Left ventricle myocardium inferior (tissue), 1 donor: ENCODE measurements at regions not wholly inside any gene's neighbourhood (a gene's known extent, or its start where the extent isn't known, plus 50 kb on each side); places are given as distances from the start of the nearest gene placed in this dataset.

Source experiments
- DNase-seq: peaks from one replicate; pipeline ENCODE4 v3.0.0-alpha.2; 2020
- H3K27ac ChIP-seq: fragments of 200-600 bp; replicated peaks from 2 replicates; pipeline ENCODE4 v1.8.0; 2021
- H3K27me3 ChIP-seq: fragments of 200-600 bp; 2 replicates; pipeline ENCODE4 v1.8.0; 2021; ENCODE audit warnings: low read depth
- H3K36me3 ChIP-seq: fragments of 200-600 bp; 2 replicates; pipeline ENCODE4 v1.8.0; 2021
- H3K4me1 ChIP-seq: fragments of 200-600 bp; 2 replicates; pipeline ENCODE4 v1.8.0; 2021
- H3K4me3 ChIP-seq: fragments of 200-600 bp; 2 replicates; pipeline ENCODE4 v1.8.0; 2021; ENCODE audit warnings: mild to moderate bottlenecking, moderate library complexity
- H3K9me3 ChIP-seq: fragments of 200-600 bp; replicated peaks from 2 replicates; pipeline ENCODE4 v1.8.0; 2021
- CTCF ChIP-seq: fragments of 200-600 bp; IDR thresholded peaks from 2 replicates; pipeline ENCODE4 v1.8.0; 2021; ENCODE audit warnings: antibody characterized with exemption, mild to moderate bottlenecking, borderline replicate concordance
- intact Hi-C: fragments of 100-400 bp; cut with micrococcal nuclease; formaldehyde crosslinking; loops from one replicate; pipeline ENCODE4 v1.11.0; 2022
- donor health status: DM: no; HTN: yes; CAD: no; lungs with severe emphysema.

GRCh38 chr5:82821846-82822633 lies 255.2 kb downstream of the TMEM167A start:
- TF ChIP-seq CTCF = no peak
- no peak overlapping the region for H3K27ac ChIP-seq
- no peaks in the 10 kb centered on the region for H3K4me1 ChIP-seq
- H3K9me3 ChIP-seq = no peaks in the 10 kb centered on the region
- no peak for DNase-seq
- no peak overlapping the region for H3K4me3 ChIP-seq
- H3K36me3 ChIP-seq = no peaks in the 10 kb centered on the region
- H3K27me3 ChIP-seq = no peaks in the 10 kb centered on the region
- intact Hi-C loops = no loop called here

- Histone ChIP-seq H3K9me3 (no peaks in the 10 kb centered on the region), H3K27me3 (no peaks in the 10 kb centered on the region), H3K4me1 (no peaks in the 10 kb centered on the region), H3K4me3 (no peak overlapping the region), H3K27ac (no peak overlapping the region), H3K36me3 (no peaks in the 10 kb centered on the region)
- no peak for DNase-seq
- no peak for TF ChIP-seq CTCF
- intact Hi-C loops = no loop called here
Observed at GRCh38 chr5:82820961-82821845, 256.0 kb downstream of the TMEM167A start.

GRCh38 chr5:82820188-82820587 lies 257.0 kb downstream of the TMEM167A start:
- TF ChIP-seq CTCF = no peak
- no peaks in the 10 kb centered on the region for H3K36me3 ChIP-seq
- intact Hi-C loops = no loop called here

GRCh38 chr5:82817897-82818676 lies 259.1 kb downstream of the TMEM167A start:
- Histone ChIP-seq H3K9me3 (no peaks in the 10 kb centered on the region), H3K27me3 (no peaks in the 10 kb centered on the region), H3K4me1 (no peaks in the 10 kb centered on the region), H3K4me3 (no peak overlapping the region), H3K36me3 (no peaks in the 10 kb centered on the region), H3K27ac (no peak overlapping the region)
- no peak for TF ChIP-seq CTCF
- intact Hi-C loops = no loop called here
- no peak for DNase-seq

More at GRCh38 chr5:82820188-82820587, 257.0 kb downstream of the TMEM167A start:
- DNase-seq = no peak
- H3K4me3 ChIP-seq = no peak overlapping the region
- no peaks in the 10 kb centered on the region for H3K4me1 ChIP-seq
- H3K27ac ChIP-seq = no peak overlapping the region
- H3K9me3 ChIP-seq = no peaks in the 10 kb centered on the region
- H3K27me3 ChIP-seq = no peaks in the 10 kb centered on the region

- TF ChIP-seq CTCF = no peak
- H3K4me3 ChIP-seq = no peak overlapping the region
- H3K36me3 ChIP-seq = no peaks in the 10 kb centered on the region
- H3K27me3 ChIP-seq = no peaks in the 10 kb centered on the region
- no peak for DNase-seq
- intact Hi-C loops = no loop called here
- H3K4me1 ChIP-seq = no peaks in the 10 kb centered on the region
- H3K9me3 ChIP-seq = no peaks in the 10 kb centered on the region
- no peak overlapping the region for H3K27ac ChIP-seq
Observed at GRCh38 chr5:82816926-82817325, 260.3 kb downstream of the TMEM167A start.
